SJCRH30 (cell line): ENCODE measurements at regions not wholly inside any gene's neighbourhood (a gene's known extent, or its start where the extent isn't known, plus 50 kb on each side); places are given as distances from the start of the nearest gene placed in this dataset.
"Not testable (repeated sequence)": the region's sequence is repeated elsewhere in the genome, so short reads cannot be mapped to it uniquely, and the experiment has no call there.

Experiments used
- DNase-seq, 2 experiments: peaks; one replicate each; pipeline ENCODE4 v3.0.0-alpha.2; 2015 to 2020
- H3K27ac ChIP-seq: fragments of 250-450 bp; sonication (Bioruptor Pico); 2 replicates; pipeline ENCODE4 v1.5.1; 2020; ENCODE audit warnings: mild to moderate bottlenecking, moderate library complexity
- H3K27me3 ChIP-seq: fragments of 250-450 bp; sonication (Bioruptor Pico); 2 replicates; pipeline ENCODE4 v1.5.1; 2020; ENCODE audit warnings: mild to moderate bottlenecking, moderate library complexity
- H3K36me3 ChIP-seq: fragments of 250-450 bp; sonication (Bioruptor Pico); 2 replicates; pipeline ENCODE4 v1.5.1; 2020; ENCODE audit warnings: mild to moderate bottlenecking, moderate library complexity
- H3K4me1 ChIP-seq: fragments of 250-450 bp; sonication (Bioruptor Pico); 2 replicates; pipeline ENCODE4 v1.5.1; 2020; ENCODE audit warnings: mild to moderate bottlenecking, moderate library complexity
- H3K4me3 ChIP-seq: fragments of 250-450 bp; sonication (Bioruptor Pico); 2 replicates; pipeline ENCODE4 v1.5.1; 2020; ENCODE audit warnings: mild to moderate bottlenecking, moderate library complexity
- H3K9me3 ChIP-seq: fragments of 250-450 bp; sonication (Bioruptor Pico); replicated peaks from 2 replicates; pipeline ENCODE4 v1.5.1; 2020; ENCODE audit warnings: mild to moderate bottlenecking, moderate library complexity

DNA sequence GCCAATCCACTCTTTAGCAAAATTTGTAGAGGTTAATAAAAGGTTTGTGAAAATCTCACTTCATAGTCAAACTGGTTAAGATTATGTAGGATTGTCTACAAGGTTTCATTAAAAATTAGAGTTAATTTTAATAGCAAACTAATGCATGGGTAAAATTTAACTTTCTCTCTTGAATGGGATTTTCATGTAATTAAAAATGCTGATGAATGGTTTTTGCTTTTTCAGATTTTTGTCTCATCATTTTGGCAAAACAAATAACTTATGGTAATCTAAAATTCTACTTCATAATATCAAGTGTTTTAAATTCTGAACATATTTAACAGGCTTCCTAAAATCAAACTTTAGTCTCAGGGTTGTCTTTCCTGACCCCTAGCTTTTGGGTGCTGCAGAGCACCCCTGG lies 113.8 kb upstream of the FAM174A start:
- DNase-seq, result no peak
- H3K4me3 ChIP-seq, result no peak overlapping the region
- no peak overlapping the region for H3K27ac ChIP-seq
- H3K9me3 ChIP-seq, result no peaks in the 10 kb centered on the region
- H3K36me3 ChIP-seq, result no peaks in the 10 kb centered on the region
- H3K4me1 ChIP-seq, result no peaks in the 10 kb centered on the region
- no peaks in the 10 kb centered on the region for H3K27me3 ChIP-seq

DNA sequence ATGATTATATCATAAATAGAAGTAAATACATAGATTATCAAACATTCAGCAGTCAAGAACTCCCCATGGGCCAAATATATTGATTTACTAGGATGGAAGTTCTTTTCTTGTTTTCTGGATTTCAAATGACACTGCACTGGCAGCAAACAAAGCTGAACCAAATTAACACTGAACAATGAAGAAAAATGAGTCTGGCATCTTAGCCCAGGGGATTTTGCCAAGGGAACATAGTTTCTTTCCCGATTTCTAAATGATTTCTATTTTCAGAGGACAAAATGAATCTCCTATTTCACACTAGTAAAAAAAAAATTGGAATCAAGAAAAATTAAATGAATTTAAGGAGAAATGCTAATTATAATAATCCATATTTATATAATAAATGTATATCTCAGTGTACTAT lies 116.9 kb upstream of the FAM174A start:
- Histone ChIP-seq H3K9me3 (no peaks in the 10 kb centered on the region), H3K36me3 (no peaks in the 10 kb centered on the region), H3K27ac (no peak overlapping the region), H3K27me3 (no peaks in the 10 kb centered on the region), H3K4me1 (no peaks in the 10 kb centered on the region), H3K4me3 (no peak overlapping the region)
- no peak for DNase-seq

DNA sequence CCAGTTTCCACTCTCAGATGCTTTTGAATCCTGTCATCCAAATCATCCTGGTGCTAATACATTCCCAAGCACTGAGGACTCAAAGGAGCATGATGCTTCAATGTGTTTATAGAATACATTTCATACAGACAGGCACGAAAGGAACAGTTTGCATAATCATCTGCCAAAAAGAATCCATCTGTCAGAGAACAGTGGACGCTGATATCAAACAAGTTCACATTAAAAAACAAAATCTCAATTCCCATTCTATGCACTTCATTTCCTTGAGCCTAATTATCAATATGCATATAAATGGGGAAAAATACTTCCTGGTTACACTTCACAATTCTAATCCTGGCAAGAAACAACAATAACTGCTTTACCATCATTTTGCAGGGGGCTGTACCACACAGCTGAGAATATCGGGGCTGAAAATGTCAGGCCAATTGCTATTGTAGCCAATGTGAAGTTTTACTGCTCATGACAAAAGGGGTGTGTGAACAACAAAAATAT lies 125.5 kb upstream of the FAM174A start:
- DNase-seq, result no peak

DNA sequence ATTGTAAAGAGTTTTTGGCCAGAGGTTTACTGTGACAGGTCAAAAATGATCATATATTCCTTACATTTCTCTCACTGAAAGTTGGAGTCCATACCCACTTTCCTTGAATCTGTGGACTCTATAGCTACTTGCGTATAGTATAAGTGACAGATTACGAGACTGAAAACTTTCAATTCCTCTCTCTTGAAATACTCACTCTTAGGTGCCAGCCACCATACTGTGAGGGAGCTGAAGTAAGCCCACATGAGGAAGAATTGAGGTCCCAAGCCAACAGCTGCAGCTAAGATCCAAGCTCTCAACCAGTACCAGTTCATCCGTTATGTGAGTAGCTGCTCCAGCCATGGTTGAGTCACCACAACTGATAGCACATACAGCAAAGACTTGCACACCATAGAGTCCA lies 128.1 kb upstream of the FAM174A start:
- Histone ChIP-seq H3K27ac (no peak overlapping the region), H3K9me3 (no peaks in the 10 kb centered on the region), H3K36me3 (no peaks in the 10 kb centered on the region), H3K27me3 (no peaks in the 10 kb centered on the region), H3K4me3 (no peak overlapping the region), H3K4me1 (peaks cover 7% of the 10 kb centered on the region)
- DNase-seq, result no peak

More for the DNA sequence above, 125.5 kb upstream of the FAM174A start:
- H3K27ac ChIP-seq, result no peak overlapping the region
- H3K4me1 ChIP-seq, result 0 out of 2 replicates have a peak, but pooled peaks cover under 1% of the 10 kb centered on the region
- H3K36me3 ChIP-seq, result no peaks in the 10 kb centered on the region
- no peaks in the 10 kb centered on the region for H3K27me3 ChIP-seq
- H3K4me3 ChIP-seq, result no peak overlapping the region
- H3K9me3 ChIP-seq, result no peaks in the 10 kb centered on the region

DNA sequence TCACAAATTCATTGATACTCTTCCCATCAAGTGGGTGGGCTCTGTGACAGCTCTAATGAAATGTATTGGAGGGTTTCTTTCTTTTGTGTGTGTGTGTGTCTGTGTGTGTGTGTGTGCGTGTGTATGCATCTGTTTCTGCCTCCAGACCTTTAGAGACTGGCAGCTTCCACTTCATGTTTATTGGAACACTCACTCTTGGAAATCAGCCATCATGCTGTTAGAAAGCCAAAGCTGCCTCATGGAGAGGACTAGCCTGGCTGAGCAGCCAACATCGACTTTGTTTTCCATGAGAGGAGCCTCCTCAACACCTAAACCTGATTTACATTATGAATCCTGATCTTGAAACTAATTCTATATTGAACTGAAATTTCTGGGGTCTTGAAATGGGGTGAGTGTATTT lies 128.5 kb upstream of the FAM174A start:
- Histone ChIP-seq H3K36me3 (no peaks in the 10 kb centered on the region), H3K4me1 (peaks cover 11% of the 10 kb centered on the region), H3K27me3 (no peaks in the 10 kb centered on the region), H3K27ac (no peak overlapping the region), H3K4me3 (no peak overlapping the region), H3K9me3 (no peaks in the 10 kb centered on the region)
- no peak for DNase-seq

DNA sequence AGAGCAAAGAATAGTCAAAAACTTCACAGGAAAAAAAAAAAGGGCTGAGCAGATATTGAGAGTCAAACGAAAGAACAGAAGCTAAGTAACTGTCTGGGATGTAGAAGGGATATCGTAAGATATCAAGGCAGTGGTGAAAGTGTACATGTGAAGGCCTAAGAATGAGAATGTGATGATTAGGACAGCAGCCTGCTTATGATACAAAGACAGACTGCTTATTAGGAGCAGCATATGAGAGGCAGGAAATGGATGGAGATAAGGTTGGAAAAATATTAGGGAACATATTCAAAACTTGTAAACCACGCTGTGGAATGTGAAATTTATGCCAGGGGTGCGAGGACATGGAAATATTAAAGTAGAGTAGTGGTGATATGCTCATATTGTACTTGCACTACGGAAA lies 133.1 kb upstream of the FAM174A start:
- Histone ChIP-seq H3K27me3 (no peaks in the 10 kb centered on the region), H3K4me1 (peaks cover 16% of the 10 kb centered on the region), H3K4me3 (no peak overlapping the region), H3K36me3 (no peaks in the 10 kb centered on the region), H3K27ac (peak overlapping the region; percentile 21; the same call in 1 of the 2 replicates), H3K9me3 (no peaks in the 10 kb centered on the region)
- DNase-seq, result peak in 1 of 2 experiments; percentile 20

DNA sequence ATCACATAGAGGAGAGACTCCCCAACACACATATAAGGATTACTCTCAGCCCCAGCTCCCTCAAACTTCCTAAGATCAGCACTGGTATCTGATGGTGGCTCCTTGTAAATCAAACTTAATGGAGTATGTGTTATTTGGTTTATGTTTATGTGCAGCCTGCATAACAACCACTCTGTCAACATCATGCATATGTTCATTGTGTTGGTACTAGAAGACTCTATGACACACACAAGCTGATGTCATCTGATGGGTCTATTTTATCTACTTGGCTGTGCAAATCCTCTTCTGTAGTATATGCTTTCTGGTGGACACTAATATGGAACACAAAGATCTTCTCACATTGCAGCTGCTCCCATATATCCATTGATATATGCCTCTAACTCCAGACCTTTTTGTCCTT lies 134.0 kb upstream of the FAM174A start:
- H3K4me3 ChIP-seq, result no peak overlapping the region
- no peaks in the 10 kb centered on the region for H3K36me3 ChIP-seq
- peak in 1 of 2 experiments; percentile 33 for DNase-seq
- H3K27ac ChIP-seq, result no peak overlapping the region; the same call in 1 of the 2 replicates
- no peaks in the 10 kb centered on the region for H3K9me3 ChIP-seq
- H3K27me3 ChIP-seq, result no peaks in the 10 kb centered on the region
- peaks cover 16% of the 10 kb centered on the region for H3K4me1 ChIP-seq

- H3K27ac ChIP-seq, result peak overlapping the region; percentile 59
- not testable (repeated sequence) for H3K9me3 ChIP-seq, H3K27me3 ChIP-seq, H3K36me3 ChIP-seq
- H3K4me3 ChIP-seq, result peak overlapping the region; percentile 24
- peaks cover 13% of the 10 kb centered on the region for H3K4me1 ChIP-seq
- peak; percentile 63 to 85 for DNase-seq
Measured at GRCh38 chr5:100398815-100399214, 136.4 kb upstream of the FAM174A start.

GRCh38 chr5:100379254-100379858 lies 155.8 kb upstream of the FAM174A start:
- DNase-seq, H3K9me3 ChIP-seq, H3K4me1 ChIP-seq, H3K27me3 ChIP-seq, H3K4me3 ChIP-seq, H3K27ac ChIP-seq, H3K36me3 ChIP-seq: not testable (repeated sequence)

- H3K36me3 ChIP-seq, H3K27ac ChIP-seq, H3K27me3 ChIP-seq, H3K4me1 ChIP-seq, H3K4me3 ChIP-seq, H3K9me3 ChIP-seq, DNase-seq: not testable (repeated sequence)
Measured at GRCh38 chr5:100364757-100365478, 170.3 kb upstream of the FAM174A start.

DNA sequence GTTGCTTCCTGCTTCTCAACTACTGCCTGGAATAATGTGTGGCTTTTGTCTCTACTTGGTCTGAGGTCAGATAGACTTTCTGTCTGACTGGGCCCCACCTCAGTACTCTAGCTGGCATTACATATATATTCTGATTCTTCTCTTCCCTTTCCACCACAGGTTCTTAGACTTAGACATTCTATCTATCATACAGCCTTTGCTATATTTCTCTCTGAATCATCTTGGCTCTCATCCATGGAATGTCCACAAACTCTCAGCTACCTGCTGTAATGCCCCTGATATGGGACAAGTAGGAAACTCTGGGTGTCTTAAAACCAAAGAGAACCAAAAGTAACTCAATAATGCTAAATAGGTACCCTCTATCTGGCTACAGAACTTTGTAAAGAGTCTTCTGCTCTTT lies 170.8 kb upstream of the FAM174A start:
- not testable (repeated sequence) for H3K4me3 ChIP-seq, DNase-seq, H3K27me3 ChIP-seq, H3K27ac ChIP-seq, H3K9me3 ChIP-seq, H3K36me3 ChIP-seq, H3K4me1 ChIP-seq

DNA sequence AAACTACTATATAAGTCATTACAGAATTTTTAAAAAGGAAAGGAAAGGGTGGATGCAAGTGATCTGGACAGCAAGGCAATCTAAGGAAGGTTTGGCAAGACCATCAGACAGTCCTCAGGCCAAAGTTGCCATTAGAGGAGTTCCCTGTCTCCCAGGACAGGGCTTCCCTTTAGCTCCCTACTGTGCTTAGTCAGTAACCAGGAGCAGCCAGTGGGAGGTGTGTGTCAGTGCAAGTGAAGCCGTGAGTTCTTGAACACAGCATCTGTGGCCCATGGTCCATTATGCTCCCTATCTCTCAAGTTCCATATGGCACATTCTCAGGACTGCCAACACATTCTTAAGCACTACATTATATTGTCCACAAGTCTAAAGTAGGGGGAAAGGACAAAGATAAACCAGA lies 175.2 kb upstream of the FAM174A start:
- DNase-seq, H3K4me3 ChIP-seq, H3K4me1 ChIP-seq, H3K27ac ChIP-seq, H3K36me3 ChIP-seq, H3K27me3 ChIP-seq, H3K9me3 ChIP-seq: not testable (repeated sequence)

DNA sequence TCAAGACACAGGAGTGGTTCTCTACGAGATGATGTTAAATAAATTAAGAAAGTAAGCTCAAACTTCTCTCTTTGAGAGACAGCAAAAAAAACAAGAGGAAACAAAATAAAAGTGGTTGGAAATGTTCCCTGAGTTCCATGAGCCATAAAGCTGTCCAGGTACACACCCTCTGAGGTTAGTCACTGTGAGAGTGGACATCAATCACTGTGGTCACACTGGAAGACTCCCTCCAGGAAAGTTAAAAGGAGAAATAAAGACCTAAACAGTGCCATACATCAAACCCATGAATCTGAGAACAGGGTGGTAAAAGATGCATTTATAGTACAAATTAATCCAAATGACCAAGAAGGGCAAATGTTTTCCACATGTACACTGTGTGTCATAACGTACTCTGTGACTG lies 188.9 kb upstream of the FAM174A start:
- H3K4me1 ChIP-seq, H3K27ac ChIP-seq, H3K36me3 ChIP-seq, DNase-seq, H3K9me3 ChIP-seq, H3K27me3 ChIP-seq, H3K4me3 ChIP-seq: not testable (repeated sequence)

- H3K4me3 ChIP-seq, DNase-seq, H3K27ac ChIP-seq, H3K36me3 ChIP-seq, H3K4me1 ChIP-seq, H3K9me3 ChIP-seq, H3K27me3 ChIP-seq: not testable (repeated sequence)
Measured at GRCh38 chr5:100341485-100341884, 193.7 kb upstream of the FAM174A start.

GRCh38 chr5:100322483-100322882 lies 212.7 kb upstream of the FAM174A start:
- DNase-seq, result no peak

GRCh38 chr5:100319885-100320284 lies 215.3 kb upstream of the FAM174A start:
- no peak for DNase-seq
- Histone ChIP-seq H3K9me3 (no peaks in the 10 kb centered on the region), H3K27me3 (no peaks in the 10 kb centered on the region), H3K4me3 (no peak overlapping the region), H3K4me1 (no peaks in the 10 kb centered on the region), H3K27ac (no peak overlapping the region), H3K36me3 (no peaks in the 10 kb centered on the region)

More at GRCh38 chr5:100322483-100322882, 212.7 kb upstream of the FAM174A start:
- Histone ChIP-seq H3K9me3 (no peaks in the 10 kb centered on the region), H3K4me1 (no peaks in the 10 kb centered on the region), H3K27ac (no peak overlapping the region), H3K36me3 (no peaks in the 10 kb centered on the region), H3K27me3 (no peaks in the 10 kb centered on the region), H3K4me3 (no peak overlapping the region)
